ENCODE measurements at regions not wholly inside any gene's neighbourhood (a gene's known extent, or its start where the extent isn't known, plus 50 kb on each side); places are given as distances from the start of the nearest gene placed in this dataset.

DNA sequence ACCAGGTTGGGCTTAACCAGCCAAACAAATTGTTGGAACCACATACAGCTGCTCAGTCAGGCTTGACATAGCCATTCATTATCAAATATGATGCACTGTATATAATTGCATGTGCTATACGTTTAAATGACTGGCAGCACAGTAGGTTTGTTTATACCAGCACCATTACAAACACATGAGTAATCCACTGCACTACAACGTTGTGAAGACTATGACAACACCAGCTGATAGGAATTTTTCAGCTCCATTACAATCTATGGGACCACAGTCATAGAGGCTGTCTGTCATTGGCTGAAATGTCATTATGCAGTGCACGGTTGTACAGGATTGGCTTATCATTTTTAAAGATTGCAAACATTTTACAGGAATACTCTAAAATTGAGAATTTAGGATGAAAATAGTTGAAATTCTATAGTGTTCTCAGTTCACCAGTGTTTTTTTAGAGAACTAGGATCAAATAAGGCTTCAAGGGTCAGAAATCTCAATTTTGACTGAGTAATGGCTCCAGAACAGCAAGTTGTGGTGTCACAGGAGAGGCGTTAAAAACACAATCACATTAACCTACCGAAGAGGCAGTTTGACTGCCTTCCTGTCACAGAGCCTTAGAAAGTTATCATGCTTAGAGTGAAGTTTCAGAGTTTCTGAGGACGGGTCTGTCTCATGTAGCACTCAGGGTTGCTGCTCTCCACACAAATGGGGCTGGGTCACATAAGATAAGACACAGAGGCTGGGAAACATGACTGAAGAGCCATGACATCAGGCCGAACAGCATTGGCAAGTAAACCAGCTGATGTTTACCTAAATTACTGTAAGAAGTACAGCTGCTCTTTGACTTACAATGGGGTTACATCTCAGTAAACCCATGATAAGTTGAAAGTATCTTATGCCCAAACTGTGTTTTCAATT, 60.7 kb upstream of the SMLR1 start:
- DNase-seq (ENCODE audit: low read depth): no peak

GRCh38 chr6:130769861-130770260, 57.3 kb upstream of the SMLR1 start:
- no peak for DNase-seq (ENCODE audit: low read depth)

DNA sequence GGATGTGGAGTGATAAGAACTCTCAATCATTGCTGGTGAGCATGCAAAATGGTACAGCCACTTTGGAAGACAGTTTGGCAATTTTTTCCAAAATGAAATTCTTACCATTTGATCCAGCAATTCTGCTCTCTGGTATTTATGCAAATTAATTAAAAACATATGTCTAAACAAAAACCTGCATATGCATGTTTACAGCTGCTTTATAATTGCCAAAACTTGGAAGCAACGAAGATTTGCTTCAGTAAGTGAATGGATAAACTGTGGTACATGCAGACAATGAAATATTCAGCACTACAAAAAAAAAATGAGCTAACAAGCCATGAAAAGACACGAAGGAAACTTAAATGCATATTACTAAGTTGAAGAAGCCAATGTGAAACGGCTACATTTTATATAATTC, 55.5 kb upstream of the SMLR1 start:
- no peak for DNase-seq (ENCODE audit: low read depth)

- no peak for DNase-seq (ENCODE audit: low read depth)
Observed at GRCh38 chr6:130773860-130774259, 53.3 kb upstream of the SMLR1 start.

DNA sequence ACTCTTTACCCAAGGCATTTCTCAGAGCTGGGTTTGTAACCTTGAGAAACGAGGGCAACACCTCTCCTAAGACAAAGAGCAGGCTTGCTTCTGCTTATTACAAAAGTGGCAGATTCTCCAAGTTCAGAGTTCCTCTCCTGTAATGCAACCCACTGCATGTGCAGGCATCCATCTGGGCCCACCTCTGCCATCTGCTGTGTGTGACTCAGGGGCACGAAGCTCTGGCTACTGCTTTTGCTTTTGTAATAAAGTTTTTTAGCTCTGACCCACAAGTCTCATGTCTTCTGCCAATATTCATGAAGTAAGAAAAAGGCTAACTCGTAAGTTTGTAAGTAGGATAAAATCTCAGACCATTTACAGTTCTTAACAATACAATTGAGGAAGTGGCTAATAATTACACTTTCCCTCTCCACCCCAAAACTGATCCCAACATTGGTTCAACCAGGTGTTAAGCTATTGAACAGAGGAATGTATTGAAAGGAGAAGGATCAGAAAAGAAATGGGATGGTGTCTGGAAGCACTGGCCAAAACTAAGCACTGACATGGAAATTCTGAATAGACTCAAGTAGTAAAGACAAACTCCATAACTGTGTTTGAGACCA, 51.7 kb upstream of the SMLR1 start:
- no peak for DNase-seq (ENCODE audit: low read depth)

- DNase-seq (ENCODE audit: low read depth): no peak
Observed at GRCh38 chr6:130776287-130776925, 50.8 kb upstream of the SMLR1 start.

Measured in activated T-cell treated with anti-CD3 and anti-CD28 coated beads for 48 hours (primary cell).